HepG2 (cell line): ENCODE measurements at regions not wholly inside any gene's neighbourhood (a gene's known extent, or its start where the extent isn't known, plus 50 kb on each side); places are given as distances from the start of the nearest gene placed in this dataset.
A peak's percentile ranks its signal among the peaks of the same experiment; 100 is the strongest.

ENCODE experiments used
- ATAC-seq: fragments of 200-7000 bp; cut with Tn5 transposase; 3 replicates; pipeline ENCODE4 v1.9.1; 2020; ENCODE audit warnings: mild to moderate bottlenecking, moderate library complexity
- BruUV-seq: library from RNA; stranded (reverse); fragments of 400-500 nt; replicated peaks from 2 replicates; lab custom pipeline; 2021; lab: Mats Ljungman, UMichigan
- CTCF ChIA-PET: fragments of 300-600 bp; formaldehyde crosslinking; extraction: SDS; loops from one replicate; lab custom pipeline; 2021; ENCODE audit warnings: low total read pairs, inconsistent platforms, low intra/inter-chr PET ratio; lab: Yijun Ruan, JAX
- POLR2A ChIA-PET: fragments of 350-600 bp; sonication (Branson Sonifier 250); formaldehyde crosslinking; loops from one replicate; lab custom pipeline; 2020; ENCODE audit warnings: antibody characterized with exemption, inconsistent platforms; lab: Yijun Ruan, JAX
- DNase-seq: peaks from one replicate; pipeline ENCODE4 v3.0.0-alpha.2; 2015; ENCODE audit warnings: low spot score
- FAIRE-seq: peaks from 3 replicates; lab custom pipeline; 2011; peaks lifted over from hg19 to GRCh38; lab: Jason Lieb, UNC
- H2AFZ ChIP-seq: one replicate; pipeline ENCODE4 v1.6.1; 2011; ENCODE audit warnings: low read length, inconsistent platforms
- H3K27ac ChIP-seq: fragments of 300-600 bp; 3 replicates; pipeline ENCODE4 v1.8.0; 2011; ENCODE audit warnings: mixed run types, mild to moderate bottlenecking, mixed read lengths, low read length, inconsistent platforms; ENCODE audit not compliant: insufficient read depth; ENCODE audit errors: extremely low read length
- H3K27me3 ChIP-seq, 2 experiments: fragments of 200-600 bp in 1 of 2; 2 replicates in 1 of 2; 3 replicates in 1 of 2; pipeline versions ENCODE4 v1.6.0 to v1.8.0; 2011; ENCODE audit warnings: low read length in 2 of 2, mild to moderate bottlenecking in 2 of 2, moderate library complexity in 2 of 2, inconsistent platforms in 1 of 2; ENCODE audit not compliant: insufficient read depth in 2 of 2, control insufficient read depth in 1 of 2
- H3K36me3 ChIP-seq, 2 experiments: fragments of 200-600 bp in 1 of 2; replicated peaks in 1 of 2; 2 replicates in 1 of 2; 3 replicates in 1 of 2; pipeline versions ENCODE4 v1.5.1 to v1.8.0; 2011; ENCODE audit warnings: low read length in 2 of 2, inconsistent platforms in 1 of 2; ENCODE audit not compliant: insufficient read depth in 2 of 2, control insufficient read depth in 1 of 2
- H3K4me1 ChIP-seq: 2 replicates; pipeline ENCODE4 v1.5.1; 2012; ENCODE audit warnings: low read length, inconsistent platforms; ENCODE audit not compliant: insufficient read depth
- H3K4me2 ChIP-seq: 2 replicates; pipeline ENCODE4 v1.6.0; 2011; ENCODE audit warnings: low read depth, low read length, inconsistent platforms
- H3K4me3 ChIP-seq, 3 experiments: fragments of 200-600 bp in 1 of 3; sonication (generic), shearing (Covaris generic) in 1 of 3; replicated peaks in 1 of 3; 2 replicates each; pipeline ENCODE4 v1.5.1; 2011 to 2016; ENCODE audit warnings: low read length in 3 of 3, inconsistent platforms in 2 of 3, low read depth in 2 of 3, mild to moderate bottlenecking in 2 of 3, control low read depth in 1 of 3, mixed read lengths in 1 of 3; ENCODE audit not compliant: insufficient read depth in 1 of 3
- H3K79me2 ChIP-seq: one replicate; pipeline ENCODE4 v1.6.1; 2011; ENCODE audit warnings: low read length, inconsistent platforms; ENCODE audit not compliant: insufficient read depth
- H3K9ac ChIP-seq: 2 replicates; pipeline ENCODE4 v1.6.0; 2011; ENCODE audit warnings: mild to moderate bottlenecking, low read depth, low read length, inconsistent platforms; ENCODE audit not compliant: insufficient read depth
- H3K9me3 ChIP-seq: 2 replicates; pipeline ENCODE4 v1.5.1; 2012; ENCODE audit warnings: mild to moderate bottlenecking, low read length
- H4K20me1 ChIP-seq: 2 replicates; pipeline ENCODE4 v1.6.0; 2011; ENCODE audit warnings: inconsistent platforms, mild to moderate bottlenecking, low read length, moderate library complexity; ENCODE audit not compliant: insufficient read depth
- RFX3 ChIP-seq: IDR thresholded peaks from 2 replicates; pipeline ENCODE4 v1.6.1; 2016; ENCODE audit warnings: missing biosample characterization, missing genetic modification reagents
- SMC3 ChIP-seq: IDR thresholded peaks from 2 replicates; pipeline ENCODE4 v1.6.1; 2011; ENCODE audit warnings: low read length, improper control_type of control experiment
- STAG1 ChIP-seq: sonication (generic); formaldehyde crosslinking; IDR thresholded peaks from 2 replicates; pipeline ENCODE4 v1.4.0; 2020; ENCODE audit warnings: missing genetic modification reagents
- ZBTB46 ChIP-seq: sonication (generic); formaldehyde crosslinking; IDR thresholded peaks from 2 replicates; pipeline ENCODE4 v1.4.0; 2020; ENCODE audit warnings: mild to moderate bottlenecking, missing genetic modification reagents, borderline replicate concordance
- ZNF333 ChIP-seq: sonication (generic); formaldehyde crosslinking; IDR thresholded peaks from 2 replicates; pipeline ENCODE4 v1.4.0; 2020; ENCODE audit warnings: mild to moderate bottlenecking, missing genetic modification reagents, borderline replicate concordance
- ZNF766 ChIP-seq: sonication (generic); formaldehyde crosslinking; IDR thresholded peaks from 2 replicates; pipeline ENCODE4 v1.5.0; 2020; ENCODE audit warnings: missing genetic modification reagents, borderline replicate concordance
- WGBS: methylation state at CpG from one replicate; pipeline ENCODE4 v1.1.6; 2017; ENCODE audit warnings: low lambda C conversion rate; 5-methylcytosine and 5-hydroxymethylcytosine counted together
- in situ Hi-C: cut with HindIII; loops from 2 replicates; pipeline ENCODE4 v1.10.0; 2017; ENCODE audit warnings: low pct_unique_long_range_greater_than_20kb; ENCODE audit not compliant: extremely low pct_ligation_motif_present
- intact Hi-C: fragments of 100-400 bp; cut with micrococcal nuclease; formaldehyde crosslinking; loops from one replicate; pipeline ENCODE4 v1.10.0; 2022; ENCODE audit not compliant: unreplicated experiment
- TF ChIP-seq, protein P1 (sequence below): sonication (generic); formaldehyde crosslinking; IDR thresholded peaks from 2 replicates; pipeline ENCODE4 v1.8.0; 2022; ENCODE audit warnings: mild to moderate bottlenecking, missing genetic modification reagents, borderline replicate concordance
- TF ChIP-seq, protein P2 (sequence below): sonication (generic); formaldehyde crosslinking; IDR thresholded peaks from 2 replicates; pipeline ENCODE4 v1.5.0; 2020; ENCODE audit warnings: mild to moderate bottlenecking, missing genetic modification reagents, moderate library complexity

GRCh38 chr9:79233542-79233941 lies 338.2 kb upstream of the TLE4 start:
- H3K36me3 ChIP-seq: no peaks in the 10 kb centered on the region
- no peak overlapping the region for H2AFZ ChIP-seq
- 2% methylated on average over 2 of the region's 2 CpGs for WGBS
- DNase-seq (peak; percentile 33), FAIRE-seq (no peak), ATAC-seq (peak; percentile 90)
- H3K4me2 ChIP-seq: no peak overlapping the region
- in situ Hi-C loops (no loop called here), intact Hi-C loops (loop anchor here (1.0 to 2.0 kb wide), 3 partner anchors 103 to 794 kb away; no protein-coding TSS in a partner anchor)
- no TSS peak for BruUV-seq
- ChIA-PET POLR2A (no interaction called here), CTCF (no interaction called here)
- H3K27me3 ChIP-seq: no peaks in the 10 kb centered on the region
- H3K9ac ChIP-seq: no peak overlapping the region
- TF ChIP-seq, protein P1, sequence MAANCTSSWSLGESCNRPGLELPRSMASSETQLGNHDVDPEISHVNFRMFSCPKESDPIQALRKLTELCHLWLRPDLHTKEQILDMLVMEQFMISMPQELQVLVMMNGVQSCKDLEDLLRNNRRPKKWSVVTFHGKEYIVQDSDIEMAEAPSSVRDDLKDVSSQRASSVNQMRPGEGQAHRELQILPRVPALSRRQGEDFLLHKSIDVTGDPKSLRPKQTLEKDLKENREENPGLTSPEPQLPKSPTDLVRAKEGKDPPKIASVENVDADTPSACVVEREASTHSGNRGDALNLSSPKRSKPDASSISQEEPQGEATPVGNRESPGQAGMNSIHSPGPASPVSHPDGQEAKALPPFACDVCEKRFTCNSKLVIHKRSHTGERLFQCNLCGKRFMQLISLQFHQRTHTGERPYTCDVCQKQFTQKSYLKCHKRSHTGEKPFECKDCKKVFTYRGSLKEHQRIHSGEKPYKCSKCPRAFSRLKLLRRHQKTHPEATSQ (CRISPR knock-in tag): no peak
- TF ChIP-seq ZNF333 (CRISPR knock-in tag) (no peak), ZBTB46 (no peak), SMC3 (peak; percentile 33; the same call in 1 of the 2 replicates), RFX3 (CRISPR knock-in tag) (no peak), ZNF766 (CRISPR knock-in tag) (no peak), STAG1 (CRISPR knock-in tag) (peak; percentile 46)
- TF ChIP-seq, protein P2, sequence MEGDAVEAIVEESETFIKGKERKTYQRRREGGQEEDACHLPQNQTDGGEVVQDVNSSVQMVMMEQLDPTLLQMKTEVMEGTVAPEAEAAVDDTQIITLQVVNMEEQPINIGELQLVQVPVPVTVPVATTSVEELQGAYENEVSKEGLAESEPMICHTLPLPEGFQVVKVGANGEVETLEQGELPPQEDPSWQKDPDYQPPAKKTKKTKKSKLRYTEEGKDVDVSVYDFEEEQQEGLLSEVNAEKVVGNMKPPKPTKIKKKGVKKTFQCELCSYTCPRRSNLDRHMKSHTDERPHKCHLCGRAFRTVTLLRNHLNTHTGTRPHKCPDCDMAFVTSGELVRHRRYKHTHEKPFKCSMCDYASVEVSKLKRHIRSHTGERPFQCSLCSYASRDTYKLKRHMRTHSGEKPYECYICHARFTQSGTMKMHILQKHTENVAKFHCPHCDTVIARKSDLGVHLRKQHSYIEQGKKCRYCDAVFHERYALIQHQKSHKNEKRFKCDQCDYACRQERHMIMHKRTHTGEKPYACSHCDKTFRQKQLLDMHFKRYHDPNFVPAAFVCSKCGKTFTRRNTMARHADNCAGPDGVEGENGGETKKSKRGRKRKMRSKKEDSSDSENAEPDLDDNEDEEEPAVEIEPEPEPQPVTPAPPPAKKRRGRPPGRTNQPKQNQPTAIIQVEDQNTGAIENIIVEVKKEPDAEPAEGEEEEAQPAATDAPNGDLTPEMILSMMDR: peak; percentile 54
- H3K27ac ChIP-seq: no peak overlapping the region
- no peaks in the 10 kb centered on the region for H3K79me2 ChIP-seq
- no peak overlapping the region for H3K4me3 ChIP-seq
- no peaks in the 10 kb centered on the region for H3K4me1 ChIP-seq
- no peaks in the 10 kb centered on the region for H4K20me1 ChIP-seq
- H3K9me3 ChIP-seq: peaks cover 10% of the 10 kb centered on the region; the same call in 1 of the 2 replicates
